C4-2B (cell line): ENCODE measurements at regions not wholly inside any gene's neighbourhood (a gene's known extent, or its start where the extent isn't known, plus 50 kb on each side); places are given as distances from the start of the nearest gene placed in this dataset.

Source experiments
- CTCF ChIP-seq: fragments of 450-650 bp; conservative IDR thresholded peaks from 2 replicates; pipeline ENCODE4 v1.5.1; 2017; ENCODE audit warnings: mild to moderate bottlenecking
- ZFX ChIP-seq: fragments of 450-650 bp; IDR thresholded peaks from 2 replicates; pipeline ENCODE4 v1.6.1; 2017

- TF ChIP-seq CTCF (no peak), ZFX (no peak)
Observed at GRCh38 chr2:16207151-16207550, 266.8 kb downstream of the MYCN start.
